Tibial artery (tissue), 4 donors: ENCODE measurements at regions not wholly inside any gene's neighbourhood (a gene's known extent, or its start where the extent isn't known, plus 50 kb on each side); places are given as distances from the start of the nearest gene placed in this dataset.

Source experiments
- DNase-seq, 2 donors: peaks; one replicate each; pipeline ENCODE4 v3.0.0-alpha.2; 2019
- H3K27ac ChIP-seq, 2 donors: fragments of 200-600 bp; sonication (generic) in 1 of 2; 1 replicate in 1 of 2; 2 replicates in 1 of 2; pipeline ENCODE4 v1.5.1; 2018 to 2019; ENCODE audit warnings: mild to moderate bottlenecking in 1 of 2
- H3K27me3 ChIP-seq, 2 donors: fragments of 200-600 bp; sonication (generic) in 1 of 2; one replicate each; pipeline versions ENCODE4 v1.5.1 to v1.6.0; 2016 to 2019
- H3K36me3 ChIP-seq, 3 donors: fragments of 200-600 bp; sonication (generic) in 2 of 3; one replicate each; pipeline ENCODE4 v1.5.1; 2016 to 2019; ENCODE audit warnings: mild to moderate bottlenecking in 2 of 3
- H3K4me1 ChIP-seq, 4 donors: fragments of 200-600 bp; sonication (generic) in 2 of 4; 1 replicate in 3 of 4; 2 replicates in 1 of 4; pipeline ENCODE4 v1.5.1; 2016 to 2019
- H3K4me3 ChIP-seq, 2 donors: fragments of 200-600 bp; sonication (generic) in 1 of 2; 1 replicate in 1 of 2; 2 replicates in 1 of 2; pipeline ENCODE4 v1.5.1; 2018 to 2019; ENCODE audit warnings: mild to moderate bottlenecking in 2 of 2
- H3K9me3 ChIP-seq, 3 donors: fragments of 200-600 bp; sonication (generic) in 1 of 3; one replicate each; pipeline ENCODE4 v1.5.1; 2016 to 2019
- intact Hi-C: fragments of 100-400 bp; cut with DNase I; formaldehyde crosslinking; loops from one replicate; pipeline ENCODE4 v1.15.0; 2023; ENCODE audit warnings: low total_unique reads
- TF ChIP-seq, protein P1 (sequence below), 2 experiments: fragments of 200-600 bp in 1 of 2; fragments of 450-650 bp in 1 of 2; IDR thresholded peaks; one replicate each; pipeline ENCODE4 v1.5.1; 2017 to 2019; ENCODE audit warnings: antibody characterized with exemption in 2 of 2, mild to moderate bottlenecking in 1 of 2, moderate library complexity in 1 of 2

DNA sequence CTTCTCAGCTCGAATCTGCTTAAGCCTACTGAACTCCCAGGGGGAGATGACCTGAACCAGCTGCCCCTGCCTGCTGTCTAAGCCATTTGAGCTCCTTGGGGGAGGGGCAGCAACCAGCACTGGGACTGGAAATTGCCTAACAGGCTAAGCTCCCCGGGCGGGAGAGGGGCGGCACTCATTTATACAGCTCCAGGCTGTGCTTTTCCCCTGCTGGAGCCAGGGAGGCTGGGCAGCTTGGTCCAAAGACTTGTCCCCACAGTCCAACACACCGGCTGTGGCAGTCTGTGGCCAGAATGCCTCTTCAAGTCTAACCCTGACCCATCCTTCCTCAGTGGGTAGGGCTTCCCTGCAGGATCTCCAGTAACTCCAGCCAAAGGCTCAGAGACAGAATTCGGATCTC lies 1241.5 kb downstream of the ROBO2 start:
- no peak overlapping the region for H3K27ac ChIP-seq
- H3K9me3 ChIP-seq: no peaks in the 10 kb centered on the region
- no peak for DNase-seq
- TF ChIP-seq, protein P1, sequence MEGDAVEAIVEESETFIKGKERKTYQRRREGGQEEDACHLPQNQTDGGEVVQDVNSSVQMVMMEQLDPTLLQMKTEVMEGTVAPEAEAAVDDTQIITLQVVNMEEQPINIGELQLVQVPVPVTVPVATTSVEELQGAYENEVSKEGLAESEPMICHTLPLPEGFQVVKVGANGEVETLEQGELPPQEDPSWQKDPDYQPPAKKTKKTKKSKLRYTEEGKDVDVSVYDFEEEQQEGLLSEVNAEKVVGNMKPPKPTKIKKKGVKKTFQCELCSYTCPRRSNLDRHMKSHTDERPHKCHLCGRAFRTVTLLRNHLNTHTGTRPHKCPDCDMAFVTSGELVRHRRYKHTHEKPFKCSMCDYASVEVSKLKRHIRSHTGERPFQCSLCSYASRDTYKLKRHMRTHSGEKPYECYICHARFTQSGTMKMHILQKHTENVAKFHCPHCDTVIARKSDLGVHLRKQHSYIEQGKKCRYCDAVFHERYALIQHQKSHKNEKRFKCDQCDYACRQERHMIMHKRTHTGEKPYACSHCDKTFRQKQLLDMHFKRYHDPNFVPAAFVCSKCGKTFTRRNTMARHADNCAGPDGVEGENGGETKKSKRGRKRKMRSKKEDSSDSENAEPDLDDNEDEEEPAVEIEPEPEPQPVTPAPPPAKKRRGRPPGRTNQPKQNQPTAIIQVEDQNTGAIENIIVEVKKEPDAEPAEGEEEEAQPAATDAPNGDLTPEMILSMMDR (IDR thresholded peaks at IDR 0.05): no peak
- H3K4me3 ChIP-seq: no peak overlapping the region
- H3K36me3 ChIP-seq: no peaks in the 10 kb centered on the region
- H3K27me3 ChIP-seq: no peaks in the 10 kb centered on the region
- intact Hi-C loops: no loop called here
- no peaks in the 10 kb centered on the region for H3K4me1 ChIP-seq

DNA sequence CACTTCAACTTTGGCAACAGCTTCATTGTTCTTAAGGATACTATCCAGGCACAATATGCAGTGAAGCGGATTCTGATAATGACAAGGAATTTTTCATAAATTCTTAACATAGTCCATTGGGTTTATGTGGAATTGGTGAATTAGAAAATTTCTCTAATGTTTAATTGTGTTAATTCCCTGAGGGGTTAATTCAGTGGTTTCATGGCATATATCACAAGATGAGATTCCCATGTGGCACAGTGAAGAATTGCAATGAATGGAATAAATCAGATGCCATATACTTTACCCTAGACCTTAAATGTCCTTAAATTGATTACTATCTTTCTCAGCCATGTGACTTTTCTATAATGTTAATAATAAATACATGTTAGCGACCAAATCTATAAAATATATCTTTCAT lies 1244.1 kb downstream of the ROBO2 start:
- no peak overlapping the region for H3K27ac ChIP-seq
- no peaks in the 10 kb centered on the region for H3K4me1 ChIP-seq
- H3K27me3 ChIP-seq: no peaks in the 10 kb centered on the region
- TF ChIP-seq, protein P1 (IDR thresholded peaks at IDR 0.05): no peak
- no peaks in the 10 kb centered on the region for H3K9me3 ChIP-seq
- H3K36me3 ChIP-seq: no peaks in the 10 kb centered on the region
- intact Hi-C loops: no loop called here
- DNase-seq: no peak
- H3K4me3 ChIP-seq: no peak overlapping the region

GRCh38 chr3:78285032-78285728 lies 1245.3 kb downstream of the ROBO2 start:
- H3K4me3 ChIP-seq: no peak overlapping the region
- no peaks in the 10 kb centered on the region for H3K4me1 ChIP-seq
- intact Hi-C loops: no loop called here
- no peaks in the 10 kb centered on the region for H3K36me3 ChIP-seq
- TF ChIP-seq, protein P1 (IDR thresholded peaks at IDR 0.05): no peak
- no peaks in the 10 kb centered on the region for H3K9me3 ChIP-seq
- DNase-seq: no peak
- H3K27me3 ChIP-seq: no peaks in the 10 kb centered on the region
- no peak overlapping the region for H3K27ac ChIP-seq

DNA sequence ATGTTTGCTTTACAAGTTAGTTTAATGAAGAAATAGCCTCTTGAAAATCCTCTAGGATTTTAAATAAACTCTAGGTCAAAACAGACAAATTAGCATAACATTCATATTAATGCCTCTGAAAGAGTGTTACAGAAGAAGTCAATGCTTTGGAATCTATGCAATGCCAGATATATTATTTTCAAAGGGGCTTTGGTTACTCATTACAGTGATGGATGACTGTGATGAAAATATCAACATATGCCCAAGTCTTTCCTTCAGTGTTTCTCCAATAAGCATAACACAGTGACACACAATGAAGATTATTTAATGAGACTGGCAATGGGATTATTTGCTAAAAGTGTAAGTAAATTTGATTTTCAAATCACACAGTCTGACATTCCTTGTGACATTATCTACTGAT lies 1247.2 kb downstream of the ROBO2 start:
- H3K4me3 ChIP-seq: no peak overlapping the region
- H3K4me1 ChIP-seq: no peaks in the 10 kb centered on the region
- no peak overlapping the region for H3K27ac ChIP-seq
- TF ChIP-seq, protein P1 (IDR thresholded peaks at IDR 0.05): no peak
- H3K9me3 ChIP-seq: no peaks in the 10 kb centered on the region
- no peaks in the 10 kb centered on the region for H3K36me3 ChIP-seq
- DNase-seq: no peak
- intact Hi-C loops: no loop called here
- no peaks in the 10 kb centered on the region for H3K27me3 ChIP-seq

DNA sequence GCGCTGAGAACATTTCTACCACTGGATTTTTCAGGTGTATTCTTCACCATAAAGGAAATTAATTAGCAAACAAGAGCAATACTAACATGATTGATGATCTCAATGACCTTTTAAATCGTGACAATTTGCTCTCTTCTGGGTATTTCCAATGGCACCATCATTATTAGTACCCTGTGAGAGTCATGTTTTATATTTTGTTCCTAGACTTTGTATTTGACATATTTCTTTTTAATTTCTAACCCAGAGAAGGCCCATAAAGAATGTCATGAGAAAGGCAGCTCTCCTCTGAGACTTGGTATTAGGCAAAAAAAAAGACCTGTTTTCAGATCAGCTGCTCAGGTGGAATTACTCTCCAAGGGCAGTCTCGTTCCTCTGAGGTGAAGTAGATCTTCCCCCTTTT lies 1253.4 kb downstream of the ROBO2 start:
- TF ChIP-seq, protein P1 (IDR thresholded peaks at IDR 0.05): no peak
- intact Hi-C loops: no loop called here
- no peak overlapping the region for H3K27ac ChIP-seq

DNA sequence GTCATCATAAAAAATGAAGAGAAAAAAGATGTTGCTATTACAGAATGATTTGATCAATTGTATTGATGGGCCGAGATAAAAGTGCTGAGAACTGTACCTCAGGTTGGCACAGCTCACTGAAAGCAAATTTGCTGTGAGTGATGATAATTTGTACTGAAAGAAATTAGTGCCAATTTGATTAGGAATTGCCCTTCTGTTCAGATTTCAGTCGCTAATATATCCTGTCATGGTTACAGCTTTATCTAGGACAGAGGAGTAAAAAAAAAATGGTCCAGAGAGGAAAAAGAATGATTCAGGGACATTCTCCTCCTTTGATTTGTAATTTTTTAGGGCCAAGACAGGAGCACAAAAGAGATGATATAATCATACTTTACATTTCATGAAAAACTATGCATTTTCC lies 1264.2 kb downstream of the ROBO2 start:
- TF ChIP-seq, protein P1 (IDR thresholded peaks at IDR 0.05): no peak
- Histone ChIP-seq H3K9me3 (no peaks in the 10 kb centered on the region), H3K27ac (no peak overlapping the region), H3K36me3 (no peaks in the 10 kb centered on the region), H3K4me3 (no peak overlapping the region), H3K4me1 (no peaks in the 10 kb centered on the region), H3K27me3 (no peaks in the 10 kb centered on the region)
- intact Hi-C loops: no loop called here
- no peak for DNase-seq

More for the DNA sequence above, 1253.4 kb downstream of the ROBO2 start:
- no peak for DNase-seq
- no peaks in the 10 kb centered on the region for H3K4me1 ChIP-seq
- no peaks in the 10 kb centered on the region for H3K36me3 ChIP-seq
- H3K27me3 ChIP-seq: no peaks in the 10 kb centered on the region
- H3K4me3 ChIP-seq: no peak overlapping the region
- no peaks in the 10 kb centered on the region for H3K9me3 ChIP-seq
